Keratinocyte (primary cell): ENCODE measurements at regions not wholly inside any gene's neighbourhood (a gene's known extent, or its start where the extent isn't known, plus 50 kb on each side); places are given as distances from the start of the nearest gene placed in this dataset.
"Not testable (repeated sequence)": the region's sequence is repeated elsewhere in the genome, so short reads cannot be mapped to it uniquely, and the experiment has no call there.

ENCODE experiments used
- DNase-seq: peaks from one replicate; pipeline ENCODE4 v3.0.0-alpha.2; 2011; ENCODE audit warnings: low read depth, missing footprints, low spot score
- FAIRE-seq: peaks from 2 replicates; lab custom pipeline; 2011; peaks lifted over from hg19 to GRCh38; lab: Jason Lieb, UNC
- H2AFZ ChIP-seq: 2 replicates; pipeline ENCODE4 v1.6.0; 2012; ENCODE audit warnings: low read length, control low read depth, inconsistent platforms; ENCODE audit not compliant: control insufficient read depth
- H3K27ac ChIP-seq: 2 replicates; pipeline ENCODE4 v1.5.1; 2011; ENCODE audit warnings: low read length; ENCODE audit not compliant: control insufficient read depth, insufficient read depth
- H3K27me3 ChIP-seq: 3 replicates; pipeline ENCODE4 v1.6.0; 2011; ENCODE audit warnings: low read length; ENCODE audit not compliant: control insufficient read depth, insufficient read depth; ENCODE audit errors: extremely low read depth
- H3K36me3 ChIP-seq, 2 experiments: 2 replicates in 1 of 2; 3 replicates in 1 of 2; pipeline ENCODE4 v1.5.1; 2011; ENCODE audit warnings: low read length in 2 of 2, mild to moderate bottlenecking in 1 of 2; ENCODE audit not compliant: control insufficient read depth in 2 of 2, insufficient read depth in 2 of 2; ENCODE audit errors: extremely low read depth in 1 of 2
- H3K4me1 ChIP-seq: 3 replicates; pipeline ENCODE4 v1.5.1; 2011; ENCODE audit warnings: low read length; ENCODE audit not compliant: control insufficient read depth, insufficient read depth; ENCODE audit errors: extremely low read depth
- H3K4me2 ChIP-seq: 3 replicates; pipeline ENCODE4 v1.6.0; 2011; ENCODE audit warnings: low read depth, low read length; ENCODE audit not compliant: control insufficient read depth, insufficient read depth; ENCODE audit errors: extremely low read depth
- H3K4me3 ChIP-seq, 3 experiments: fragments of 200-600 bp in 1 of 3; sonication (generic) in 1 of 3; 2 replicates in 2 of 3; 3 replicates in 1 of 3; pipeline ENCODE4 v1.5.1; 2011 to 2016; ENCODE audit warnings: low read length in 3 of 3, mild to moderate bottlenecking in 3 of 3, control low read depth in 2 of 3, inconsistent platforms in 1 of 3, low read depth in 1 of 3, mixed read lengths in 1 of 3, mixed run types in 1 of 3, moderate library complexity in 1 of 3; ENCODE audit not compliant: control insufficient read depth in 2 of 3, insufficient read depth in 2 of 3; ENCODE audit errors: extremely low read depth in 1 of 3
- H3K79me2 ChIP-seq: 2 replicates; pipeline ENCODE4 v1.6.0; 2012; ENCODE audit warnings: low read length; ENCODE audit not compliant: control insufficient read depth, insufficient read depth
- H3K9ac ChIP-seq: 3 replicates; pipeline ENCODE4 v1.6.0; 2011; ENCODE audit warnings: low read length; ENCODE audit not compliant: control insufficient read depth, insufficient read depth; ENCODE audit errors: extremely low read depth
- H3K9me1 ChIP-seq: 3 replicates; pipeline ENCODE4 v1.6.0; 2011; ENCODE audit warnings: low read length; ENCODE audit not compliant: control insufficient read depth, insufficient read depth; ENCODE audit errors: extremely low read depth
- H3K9me3 ChIP-seq: 2 replicates; pipeline ENCODE4 v1.5.1; 2012; ENCODE audit warnings: low read depth, low read length; ENCODE audit not compliant: control insufficient read depth
- H4K20me1 ChIP-seq: 3 replicates; pipeline ENCODE4 v1.6.0; 2011; ENCODE audit warnings: low read length; ENCODE audit not compliant: control insufficient read depth, insufficient read depth; ENCODE audit errors: extremely low read depth
- EZH2 ChIP-seq: IDR thresholded peaks from one replicate; pipeline ENCODE4 v1.6.1; 2012; ENCODE audit warnings: inconsistent platforms, mild to moderate bottlenecking, low read length, moderate library complexity
- dilution Hi-C: fragments of 300-500 bp; cut with MboI; formaldehyde crosslinking; loops from one replicate; pipeline ENCODE4 v1.7.0; 2020; ENCODE audit warnings: low sequenced_read_pairs; ENCODE audit not compliant: extremely low pct_ligation_motif_present
- TF ChIP-seq, protein P1 (sequence below), 3 experiments: IDR thresholded peaks in 1 of 3; conservative IDR thresholded peaks in 1 of 3; optimal IDR thresholded peaks in 1 of 3; 2 replicates in 2 of 3; 3 replicates in 1 of 3; pipeline versions ENCODE3 to v1.5.1; 2011; ENCODE audit warnings: low read length in 3 of 3, mild to moderate bottlenecking in 3 of 3, moderate library complexity in 2 of 3, control low read depth in 1 of 3, inconsistent platforms in 1 of 3; ENCODE audit not compliant: insufficient read depth in 2 of 3; ENCODE audit errors: extremely low read depth in 1 of 3

DNA sequence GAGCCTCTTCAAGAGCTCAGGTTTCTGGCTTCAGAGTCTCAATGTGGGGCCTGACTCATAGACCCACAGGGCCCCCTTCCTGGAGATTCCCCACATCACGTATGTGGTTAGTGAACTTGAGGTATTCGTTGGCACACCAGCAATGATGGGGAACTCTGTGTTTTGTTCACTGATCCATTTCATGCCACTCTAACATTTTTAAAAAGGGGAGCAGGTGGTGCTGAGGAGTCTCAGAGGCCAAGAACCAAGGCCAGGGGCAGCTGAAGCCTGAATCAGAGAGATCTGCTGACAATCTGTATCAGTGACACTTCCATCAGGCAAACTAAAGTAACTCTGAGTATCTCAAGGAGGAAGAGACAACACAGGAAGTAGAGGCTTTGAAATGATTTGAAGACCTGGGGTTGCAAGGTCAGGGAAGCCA lies 323.4 kb downstream of the VRK1 start:
- Histone ChIP-seq H3K9ac (no peak overlapping the region), H4K20me1 (no peaks in the 10 kb centered on the region), H3K4me3 (no peak overlapping the region), H3K27me3 (no peaks in the 10 kb centered on the region), H3K9me1 (no peaks in the 10 kb centered on the region), H3K4me2 (no peak overlapping the region), H2AFZ (no peak overlapping the region), H3K36me3 (no peaks in the 10 kb centered on the region), H3K4me1 (no peaks in the 10 kb centered on the region), H3K79me2 (no peaks in the 10 kb centered on the region), H3K9me3 (no peaks in the 10 kb centered on the region), H3K27ac (no peak overlapping the region)
- FAIRE-seq (no peak), DNase-seq (no peak)
- TF ChIP-seq, protein P1, sequence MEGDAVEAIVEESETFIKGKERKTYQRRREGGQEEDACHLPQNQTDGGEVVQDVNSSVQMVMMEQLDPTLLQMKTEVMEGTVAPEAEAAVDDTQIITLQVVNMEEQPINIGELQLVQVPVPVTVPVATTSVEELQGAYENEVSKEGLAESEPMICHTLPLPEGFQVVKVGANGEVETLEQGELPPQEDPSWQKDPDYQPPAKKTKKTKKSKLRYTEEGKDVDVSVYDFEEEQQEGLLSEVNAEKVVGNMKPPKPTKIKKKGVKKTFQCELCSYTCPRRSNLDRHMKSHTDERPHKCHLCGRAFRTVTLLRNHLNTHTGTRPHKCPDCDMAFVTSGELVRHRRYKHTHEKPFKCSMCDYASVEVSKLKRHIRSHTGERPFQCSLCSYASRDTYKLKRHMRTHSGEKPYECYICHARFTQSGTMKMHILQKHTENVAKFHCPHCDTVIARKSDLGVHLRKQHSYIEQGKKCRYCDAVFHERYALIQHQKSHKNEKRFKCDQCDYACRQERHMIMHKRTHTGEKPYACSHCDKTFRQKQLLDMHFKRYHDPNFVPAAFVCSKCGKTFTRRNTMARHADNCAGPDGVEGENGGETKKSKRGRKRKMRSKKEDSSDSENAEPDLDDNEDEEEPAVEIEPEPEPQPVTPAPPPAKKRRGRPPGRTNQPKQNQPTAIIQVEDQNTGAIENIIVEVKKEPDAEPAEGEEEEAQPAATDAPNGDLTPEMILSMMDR (optimal IDR thresholded peaks at IDR 0.05 in 1 of 3, IDR thresholded peaks at IDR 0.05 in 1 of 3, conservative IDR thresholded peaks at IDR 0.05 in 1 of 3; ENCODE audit: extremely low read depth in 1 of 3, insufficient read depth in 2 of 3, low read length in 3 of 3) = no peak
- dilution Hi-C loops = no loop called here

DNA sequence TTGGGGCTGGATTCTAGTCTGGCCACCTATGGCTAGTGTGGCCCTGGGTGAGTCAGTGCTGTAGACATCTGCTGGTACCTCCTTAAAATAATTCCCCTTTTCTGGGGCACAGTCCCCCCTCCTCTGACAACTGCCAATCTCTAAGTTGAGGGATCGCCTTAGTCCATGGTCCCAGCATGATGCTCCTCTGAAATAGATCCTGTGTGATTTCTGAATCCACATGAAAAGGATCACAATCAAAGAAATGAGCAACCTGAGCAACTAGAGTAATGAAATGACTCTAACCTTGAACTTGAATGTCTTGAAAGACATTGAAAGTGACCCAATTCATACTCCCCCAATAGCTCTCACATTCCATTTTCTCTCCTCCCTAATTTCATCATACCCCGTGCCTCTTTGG lies 332.5 kb downstream of the VRK1 start:
- no peak for FAIRE-seq
- H3K9me1 ChIP-seq = no peaks in the 10 kb centered on the region
- H3K4me3 ChIP-seq = no peak overlapping the region
- DNase-seq = no peak
- no peaks in the 10 kb centered on the region for H3K27me3 ChIP-seq
- no peaks in the 10 kb centered on the region for H3K36me3 ChIP-seq
- no peaks in the 10 kb centered on the region for H4K20me1 ChIP-seq
- no peaks in the 10 kb centered on the region for H3K79me2 ChIP-seq
- H3K4me1 ChIP-seq = no peaks in the 10 kb centered on the region
- no peak overlapping the region for H2AFZ ChIP-seq
- TF ChIP-seq, protein P1 (optimal IDR thresholded peaks at IDR 0.05 in 1 of 3, IDR thresholded peaks at IDR 0.05 in 1 of 3, conservative IDR thresholded peaks at IDR 0.05 in 1 of 3; ENCODE audit: extremely low read depth in 1 of 3, insufficient read depth in 2 of 3, low read length in 3 of 3) = no peak
- no peak for TF ChIP-seq EZH2
- H3K27ac ChIP-seq = no peak overlapping the region
- no peak overlapping the region for H3K9ac ChIP-seq
- no peak overlapping the region for H3K4me2 ChIP-seq
- no peaks in the 10 kb centered on the region for H3K9me3 ChIP-seq
- dilution Hi-C loops = no loop called here

DNA sequence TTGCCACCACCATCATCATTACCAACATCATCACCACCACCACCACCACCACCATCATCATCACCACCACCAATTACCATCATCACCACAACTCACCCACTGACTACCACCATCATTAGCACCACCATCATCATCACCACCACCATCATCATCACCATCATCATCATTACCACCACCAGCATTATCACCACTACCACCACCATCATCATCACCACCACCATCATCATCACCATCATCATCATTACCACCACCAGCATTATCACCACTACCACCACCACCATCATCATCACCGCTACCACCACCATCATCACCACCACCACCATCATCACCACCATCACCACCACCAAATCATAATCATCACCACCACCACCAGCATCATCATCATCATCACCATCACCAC lies 338.7 kb downstream of the VRK1 start:
- DNase-seq, H4K20me1 ChIP-seq, H3K27me3 ChIP-seq, H3K79me2 ChIP-seq, dilution Hi-C loops, H3K9me1 ChIP-seq, FAIRE-seq, H3K4me1 ChIP-seq, H2AFZ ChIP-seq, H3K36me3 ChIP-seq, H3K9me3 ChIP-seq, H3K27ac ChIP-seq, H3K9ac ChIP-seq, H3K4me2 ChIP-seq, H3K4me3 ChIP-seq: not testable (repeated sequence)
